Tibial artery (tissue), 4 donors: ENCODE measurements at regions not wholly inside any gene's neighbourhood (a gene's known extent, or its start where the extent isn't known, plus 50 kb on each side); places are given as distances from the start of the nearest gene placed in this dataset.

Experiments used
- DNase-seq, 2 donors: peaks; one replicate each; pipeline ENCODE4 v3.0.0-alpha.2; 2019
- H3K27ac ChIP-seq, 2 donors: fragments of 200-600 bp; sonication (generic) in 1 of 2; 1 replicate in 1 of 2; 2 replicates in 1 of 2; pipeline ENCODE4 v1.5.1; 2018 to 2019; ENCODE audit warnings: mild to moderate bottlenecking in 1 of 2
- H3K27me3 ChIP-seq, 2 donors: fragments of 200-600 bp; sonication (generic) in 1 of 2; one replicate each; pipeline versions ENCODE4 v1.5.1 to v1.6.0; 2016 to 2019
- H3K36me3 ChIP-seq, 3 donors: fragments of 200-600 bp; sonication (generic) in 2 of 3; one replicate each; pipeline ENCODE4 v1.5.1; 2016 to 2019; ENCODE audit warnings: mild to moderate bottlenecking in 2 of 3
- H3K4me1 ChIP-seq, 4 donors: fragments of 200-600 bp; sonication (generic) in 2 of 4; 1 replicate in 3 of 4; 2 replicates in 1 of 4; pipeline ENCODE4 v1.5.1; 2016 to 2019
- H3K4me3 ChIP-seq, 2 donors: fragments of 200-600 bp; sonication (generic) in 1 of 2; 1 replicate in 1 of 2; 2 replicates in 1 of 2; pipeline ENCODE4 v1.5.1; 2018 to 2019; ENCODE audit warnings: mild to moderate bottlenecking in 2 of 2
- H3K9me3 ChIP-seq, 3 donors: fragments of 200-600 bp; sonication (generic) in 1 of 3; one replicate each; pipeline ENCODE4 v1.5.1; 2016 to 2019
- CTCF ChIP-seq, 2 experiments: fragments of 200-600 bp in 1 of 2; fragments of 450-650 bp in 1 of 2; IDR thresholded peaks; one replicate each; pipeline ENCODE4 v1.5.1; 2017 to 2019; ENCODE audit warnings: antibody characterized with exemption in 2 of 2, mild to moderate bottlenecking in 1 of 2, moderate library complexity in 1 of 2
- intact Hi-C: fragments of 100-400 bp; cut with DNase I; formaldehyde crosslinking; loops from one replicate; pipeline ENCODE4 v1.15.0; 2023; ENCODE audit warnings: low total_unique reads

- Histone ChIP-seq H3K27ac (no peak overlapping the region), H3K9me3 (no peaks in the 10 kb centered on the region), H3K4me1 (no peaks in the 10 kb centered on the region), H3K36me3 (no peaks in the 10 kb centered on the region), H3K27me3 (no peaks in the 10 kb centered on the region), H3K4me3 (no peak overlapping the region)
- no peak for DNase-seq
- peak in 1 of 2 experiments; percentile 28 for TF ChIP-seq CTCF (IDR thresholded peaks at IDR 0.05)
- intact Hi-C loops = no loop called here
Observed at GRCh38 chr4:166501941-166502382, 628.9 kb downstream of the TLL1 start.

GRCh38 chr4:166502660-166503059 lies 629.6 kb downstream of the TLL1 start:
- TF ChIP-seq CTCF (IDR thresholded peaks at IDR 0.05) = no peak
- H3K4me3 ChIP-seq = no peak overlapping the region
- DNase-seq = no peak

GRCh38 chr4:166506051-166506450 lies 633.0 kb downstream of the TLL1 start:
- no peak for TF ChIP-seq CTCF (IDR thresholded peaks at IDR 0.05)
- intact Hi-C loops = no loop called here
- no peak for DNase-seq
- Histone ChIP-seq H3K4me1 (no peaks in the 10 kb centered on the region), H3K4me3 (no peak overlapping the region), H3K27me3 (no peaks in the 10 kb centered on the region), H3K27ac (no peak overlapping the region), H3K9me3 (no peaks in the 10 kb centered on the region), H3K36me3 (no peaks in the 10 kb centered on the region)

More at GRCh38 chr4:166502660-166503059, 629.6 kb downstream of the TLL1 start:
- Histone ChIP-seq H3K36me3 (no peaks in the 10 kb centered on the region), H3K4me1 (no peaks in the 10 kb centered on the region), H3K27me3 (no peaks in the 10 kb centered on the region), H3K9me3 (no peaks in the 10 kb centered on the region), H3K27ac (no peak overlapping the region)
- intact Hi-C loops = no loop called here

GRCh38 chr4:166512267-166512666 lies 639.2 kb downstream of the TLL1 start:
- Histone ChIP-seq H3K4me3 (no peak overlapping the region), H3K36me3 (no peaks in the 10 kb centered on the region), H3K27ac (no peak overlapping the region), H3K27me3 (no peaks in the 10 kb centered on the region), H3K9me3 (no peaks in the 10 kb centered on the region), H3K4me1 (no peaks in the 10 kb centered on the region)
- TF ChIP-seq CTCF (IDR thresholded peaks at IDR 0.05) = no peak
- DNase-seq = no peak
- intact Hi-C loops = no loop called here

- H3K4me3 ChIP-seq = no peak overlapping the region
- H3K4me1 ChIP-seq = no peaks in the 10 kb centered on the region
- H3K9me3 ChIP-seq = no peaks in the 10 kb centered on the region
- DNase-seq = no peak
- no peaks in the 10 kb centered on the region for H3K27me3 ChIP-seq
- H3K36me3 ChIP-seq = no peaks in the 10 kb centered on the region
- intact Hi-C loops = no loop called here
- TF ChIP-seq CTCF (IDR thresholded peaks at IDR 0.05) = no peak
- no peak overlapping the region for H3K27ac ChIP-seq
Observed at GRCh38 chr4:166518315-166518714, 645.3 kb downstream of the TLL1 start.

- Histone ChIP-seq H3K36me3 (no peaks in the 10 kb centered on the region), H3K4me1 (no peaks in the 10 kb centered on the region), H3K27ac (no peak overlapping the region), H3K4me3 (no peak overlapping the region), H3K27me3 (no peaks in the 10 kb centered on the region), H3K9me3 (no peaks in the 10 kb centered on the region)
- TF ChIP-seq CTCF (IDR thresholded peaks at IDR 0.05) = no peak
- no peak for DNase-seq
- intact Hi-C loops = no loop called here
Observed at GRCh38 chr4:166518776-166519175, 645.7 kb downstream of the TLL1 start.
